ENCODE measurements at regions not wholly inside any gene's neighbourhood (a gene's known extent, or its start where the extent isn't known, plus 50 kb on each side); places are given as distances from the start of the nearest gene placed in this dataset.

DNA sequence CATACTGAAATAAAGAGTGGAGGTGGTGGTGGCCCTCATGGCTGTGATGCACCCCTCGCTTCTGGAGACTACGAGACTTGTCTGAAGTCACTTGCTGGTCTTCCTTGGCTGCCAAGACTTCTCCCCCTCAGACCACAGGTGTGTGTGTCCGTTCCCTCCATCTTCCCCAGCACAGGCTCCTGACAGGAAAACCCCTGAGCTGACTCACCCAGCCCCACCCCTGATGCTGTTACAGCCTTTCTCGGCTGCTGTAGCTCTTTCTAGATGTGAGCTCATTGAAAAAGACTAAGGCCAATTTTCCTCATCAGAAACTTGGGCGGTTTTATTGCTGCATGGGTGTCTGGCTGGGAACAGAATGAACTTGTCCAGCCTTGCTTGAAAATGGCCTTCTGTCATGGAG lies 296.9 kb downstream of the TMEM114 start:
- Histone ChIP-seq H3K4me3 (no peak overlapping the region), H3K27ac (replicated peaks in 1 of 4) (no peak overlapping the region), H3K4me1 (no peaks in the 10 kb centered on the region), H3K36me3 (no peaks in the 10 kb centered on the region), H3K9me3 (peaks cover 0 to under 1% (median 0%) of the 10 kb centered on the region in 4 donors), H3K27me3 (no peaks in the 10 kb centered on the region)
- 84% methylated on average over 5 of the region's 5 CpGs for WGBS
- intact Hi-C loops (cut with DNase I): no loop called here
- TF ChIP-seq POLR2A (IDR thresholded peaks at IDR 0.05; ENCODE audit: low read depth) (no peak), EP300 (IDR thresholded peaks at IDR 0.05) (no peak), POLR2AphosphoS5 (IDR thresholded peaks at IDR 0.05) (no peak)
- TF ChIP-seq, protein P1, sequence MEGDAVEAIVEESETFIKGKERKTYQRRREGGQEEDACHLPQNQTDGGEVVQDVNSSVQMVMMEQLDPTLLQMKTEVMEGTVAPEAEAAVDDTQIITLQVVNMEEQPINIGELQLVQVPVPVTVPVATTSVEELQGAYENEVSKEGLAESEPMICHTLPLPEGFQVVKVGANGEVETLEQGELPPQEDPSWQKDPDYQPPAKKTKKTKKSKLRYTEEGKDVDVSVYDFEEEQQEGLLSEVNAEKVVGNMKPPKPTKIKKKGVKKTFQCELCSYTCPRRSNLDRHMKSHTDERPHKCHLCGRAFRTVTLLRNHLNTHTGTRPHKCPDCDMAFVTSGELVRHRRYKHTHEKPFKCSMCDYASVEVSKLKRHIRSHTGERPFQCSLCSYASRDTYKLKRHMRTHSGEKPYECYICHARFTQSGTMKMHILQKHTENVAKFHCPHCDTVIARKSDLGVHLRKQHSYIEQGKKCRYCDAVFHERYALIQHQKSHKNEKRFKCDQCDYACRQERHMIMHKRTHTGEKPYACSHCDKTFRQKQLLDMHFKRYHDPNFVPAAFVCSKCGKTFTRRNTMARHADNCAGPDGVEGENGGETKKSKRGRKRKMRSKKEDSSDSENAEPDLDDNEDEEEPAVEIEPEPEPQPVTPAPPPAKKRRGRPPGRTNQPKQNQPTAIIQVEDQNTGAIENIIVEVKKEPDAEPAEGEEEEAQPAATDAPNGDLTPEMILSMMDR (IDR thresholded peaks at IDR 0.05): no peak
- no peak for DNase-seq (ENCODE audit: extremely low spot score)

DNA sequence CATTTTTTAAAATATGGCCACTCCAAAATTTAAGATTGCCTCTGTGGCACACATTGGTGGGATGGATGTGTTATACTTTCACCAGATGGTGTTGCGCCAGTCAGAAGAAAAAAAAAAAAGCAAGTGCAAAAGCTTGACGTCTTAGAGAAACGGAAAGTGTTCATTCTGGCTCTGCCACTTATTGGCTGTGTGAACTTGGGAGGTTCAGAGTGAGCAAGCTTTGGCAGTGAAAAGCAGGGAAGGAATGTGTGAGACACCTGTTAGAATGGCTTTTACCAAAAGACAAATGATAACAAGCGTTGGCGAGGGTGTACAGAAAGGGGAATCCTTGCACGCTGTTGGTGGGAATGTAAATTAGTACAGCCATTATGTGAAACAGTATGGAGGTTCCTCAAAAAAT lies 298.0 kb downstream of the TMEM114 start:
- Histone ChIP-seq H3K36me3 (no peaks in the 10 kb centered on the region), H3K27me3 (no peaks in the 10 kb centered on the region), H3K4me1 (no peaks in the 10 kb centered on the region), H3K9me3 (no peaks in the 10 kb centered on the region), H3K4me3 (no peak overlapping the region), H3K27ac (replicated peaks in 1 of 4) (no peak overlapping the region)
- 76% methylated on average over 6 of the region's 6 CpGs for whole genome bisulfite sequencing
- DNase-seq (ENCODE audit: extremely low spot score): no peak
- TF ChIP-seq POLR2A (IDR thresholded peaks at IDR 0.05; ENCODE audit: low read depth): no peak
- TF ChIP-seq EP300 (IDR thresholded peaks at IDR 0.05): no peak
- TF ChIP-seq POLR2AphosphoS5 (IDR thresholded peaks at IDR 0.05): no peak
- TF ChIP-seq, protein P1 (IDR thresholded peaks at IDR 0.05): no peak
- intact Hi-C loops (cut with DNase I): no loop called here

DNA sequence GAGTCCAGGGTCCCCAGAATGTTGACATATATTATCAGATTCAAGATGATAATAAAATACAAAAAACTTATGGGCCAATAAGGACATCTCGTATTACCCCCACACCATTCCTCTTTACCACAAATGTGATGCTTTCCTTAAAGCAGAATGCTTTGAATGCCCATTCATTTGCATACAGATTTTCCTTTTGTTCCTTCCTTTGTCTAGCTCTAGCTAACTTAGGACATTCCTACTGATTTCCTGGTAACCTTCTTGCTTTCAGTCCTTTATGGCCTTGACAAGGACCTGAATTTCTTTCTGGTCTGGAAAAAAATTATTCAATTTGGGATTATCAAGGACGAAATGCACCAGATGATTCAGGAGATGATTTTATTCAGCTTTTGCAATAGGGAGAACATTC lies 304.0 kb downstream of the TMEM114 start:
- intact Hi-C loops (cut with DNase I): no loop called here
- Histone ChIP-seq H3K9me3 (peaks cover 0 to 9% (median 0%) of the 10 kb centered on the region in 4 donors), H3K27me3 (no peaks in the 10 kb centered on the region), H3K36me3 (no peaks in the 10 kb centered on the region), H3K4me3 (no peak overlapping the region), H3K4me1 (no peaks in the 10 kb centered on the region), H3K27ac (replicated peaks in 1 of 4) (no peak overlapping the region)
- TF ChIP-seq, protein P1 (IDR thresholded peaks at IDR 0.05): no peak
- TF ChIP-seq POLR2AphosphoS5 (IDR thresholded peaks at IDR 0.05) (no peak), EP300 (IDR thresholded peaks at IDR 0.05) (no peak), POLR2A (IDR thresholded peaks at IDR 0.05; ENCODE audit: low read depth) (no peak)
- 62% methylated on average over 2 of the region's 2 CpGs for WGBS
- DNase-seq (ENCODE audit: extremely low spot score): no peak

DNA sequence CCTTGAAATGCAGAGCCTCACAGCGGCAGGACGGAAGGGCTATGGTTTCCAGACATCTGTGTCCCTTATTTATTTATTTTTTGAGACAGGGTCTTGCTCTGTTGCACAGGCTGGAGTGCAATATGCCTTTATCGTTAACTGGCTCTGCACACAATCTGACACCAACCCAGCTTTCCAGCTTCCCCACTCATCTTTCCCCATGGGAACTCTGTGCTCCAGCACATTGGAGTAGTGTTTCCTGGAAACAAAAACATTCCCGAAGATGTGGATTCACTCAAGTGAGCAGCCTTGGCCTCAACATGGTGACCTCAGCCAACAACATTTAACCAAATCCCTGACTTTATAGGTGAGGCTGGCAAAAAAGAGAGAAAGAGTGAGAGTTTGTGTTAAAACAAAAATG lies 307.1 kb downstream of the TMEM114 start:
- H3K4me3 ChIP-seq: no peak overlapping the region
- no peak for TF ChIP-seq POLR2A (IDR thresholded peaks at IDR 0.05; ENCODE audit: low read depth)
- TF ChIP-seq EP300 (IDR thresholded peaks at IDR 0.05): no peak
- no peak for TF ChIP-seq POLR2AphosphoS5 (IDR thresholded peaks at IDR 0.05)
- intact Hi-C loops (cut with DNase I): no loop called here

DNA sequence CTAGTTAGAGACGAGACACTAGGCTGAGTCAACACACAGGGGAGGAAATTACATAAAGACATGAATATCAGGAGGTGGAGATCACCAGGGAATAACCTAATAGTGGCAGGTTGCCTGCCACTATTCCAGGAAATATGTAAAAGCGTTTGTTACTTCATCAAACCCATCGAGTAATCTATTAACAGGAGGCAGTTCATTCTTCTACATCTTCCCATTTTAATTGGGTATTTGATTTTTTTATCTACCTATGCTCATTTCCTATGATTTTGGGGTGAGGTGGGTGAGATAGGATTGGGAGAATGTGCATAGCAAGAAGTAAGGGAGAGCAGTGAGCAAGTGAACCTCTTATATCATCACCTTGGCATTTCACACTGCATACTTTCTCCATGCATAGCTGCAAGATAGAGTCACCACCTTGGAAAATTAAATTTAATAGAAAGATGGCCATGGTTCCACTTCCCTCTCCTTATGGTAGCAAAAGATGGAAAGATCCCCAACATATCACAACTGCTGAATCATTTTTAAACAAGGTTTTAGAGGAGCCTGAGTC lies 312.2 kb downstream of the TMEM114 start:
- H3K27ac ChIP-seq (replicated peaks in 1 of 4): no peak overlapping the region
- no peak overlapping the region for H3K4me3 ChIP-seq
- no peaks in the 10 kb centered on the region for H3K4me1 ChIP-seq
- no peaks in the 10 kb centered on the region for H3K36me3 ChIP-seq
- intact Hi-C loops (cut with DNase I): loop anchor here (10.0 kb wide), 1 partner anchor 63 kb away; no protein-coding TSS in a partner anchor
- H3K9me3 ChIP-seq: peaks cover 0 to 9% (median 0%) of the 10 kb centered on the region in 4 donors
- DNase-seq (ENCODE audit: extremely low spot score): no peak
- no peaks in the 10 kb centered on the region for H3K27me3 ChIP-seq
- TF ChIP-seq POLR2AphosphoS5 (IDR thresholded peaks at IDR 0.05): no peak
- no peak for TF ChIP-seq POLR2A (IDR thresholded peaks at IDR 0.05; ENCODE audit: low read depth)
- TF ChIP-seq EP300 (IDR thresholded peaks at IDR 0.05): no peak
- TF ChIP-seq, protein P1 (IDR thresholded peaks at IDR 0.05): no peak
- 56% methylated on average over 3 of the region's 3 CpGs for WGBS

More for the DNA sequence above, 307.1 kb downstream of the TMEM114 start:
- H3K27me3 ChIP-seq: no peaks in the 10 kb centered on the region
- H3K9me3 ChIP-seq: peaks cover 0 to 9% (median 0%) of the 10 kb centered on the region in 4 donors
- DNase-seq (ENCODE audit: extremely low spot score): no peak
- H3K36me3 ChIP-seq: no peaks in the 10 kb centered on the region
- H3K27ac ChIP-seq (replicated peaks in 1 of 4): no peak overlapping the region
- H3K4me1 ChIP-seq: no peaks in the 10 kb centered on the region
- WGBS: 54% methylated on average over 4 of the region's 4 CpGs

Data from esophagus muscularis mucosa (tissue), 4 donors.